ENCODE measurements at regions not wholly inside any gene's neighbourhood (a gene's known extent, or its start where the extent isn't known, plus 50 kb on each side); places are given as distances from the start of the nearest gene placed in this dataset.
"Not testable (repeated sequence)": the region's sequence is repeated elsewhere in the genome, so short reads cannot be mapped to it uniquely, and the experiment has no call there.

GRCh38 chr4:127007305-127007704 lies 625.5 kb upstream of the INTU start:
- Histone ChIP-seq H3K4me1 (ENCODE audit: insufficient read depth, insufficient read length) (no peaks in the 10 kb centered on the region), H3K27me3 (ENCODE audit: insufficient read depth, insufficient read length) (no peaks in the 10 kb centered on the region), H3K36me3 (ENCODE audit: insufficient read depth, insufficient read length, low read length) (no peaks in the 10 kb centered on the region), H3K9me3 (ENCODE audit: insufficient read depth, low read length) (no peaks in the 10 kb centered on the region), H3K4me3 (ENCODE audit: insufficient read length, low read depth) (no peak overlapping the region), H3K9ac (ENCODE audit: insufficient read length, low read depth) (no peak overlapping the region)
- no peak for DNase-seq (ENCODE audit: low read depth, low spot score)
- no peak for TF ChIP-seq YY1 (IDR thresholded peaks at IDR 0.05; ENCODE audit: insufficient read depth, insufficient read length)
- TF ChIP-seq SUZ12 (IDR thresholded peaks at IDR 0.05; ENCODE audit: extremely low read depth, insufficient read depth, insufficient read length): no peak

GRCh38 chr4:127012549-127012948 lies 620.2 kb upstream of the INTU start:
- no peak for DNase-seq (ENCODE audit: low read depth, low spot score)
- Histone ChIP-seq H3K9me3 (ENCODE audit: insufficient read depth, low read length) (no peaks in the 10 kb centered on the region), H3K36me3 (ENCODE audit: insufficient read depth, insufficient read length, low read length) (no peaks in the 10 kb centered on the region), H3K27me3 (ENCODE audit: insufficient read depth, insufficient read length) (no peaks in the 10 kb centered on the region), H3K4me3 (ENCODE audit: insufficient read length, low read depth) (no peak overlapping the region), H3K4me1 (ENCODE audit: insufficient read depth, insufficient read length) (no peaks in the 10 kb centered on the region), H3K9ac (ENCODE audit: insufficient read length, low read depth) (no peak overlapping the region)
- TF ChIP-seq YY1 (IDR thresholded peaks at IDR 0.05; ENCODE audit: insufficient read depth, insufficient read length): no peak
- TF ChIP-seq ZNF274 (IDR thresholded peaks at IDR 0.05; ENCODE audit: low read depth, low read length): no peak
- TF ChIP-seq SUZ12 (IDR thresholded peaks at IDR 0.05; ENCODE audit: extremely low read depth, insufficient read depth, insufficient read length): no peak

- Histone ChIP-seq H3K9me3 (ENCODE audit: insufficient read depth, low read length) (no peaks in the 10 kb centered on the region), H3K36me3 (ENCODE audit: insufficient read depth, insufficient read length, low read length) (no peaks in the 10 kb centered on the region), H3K27me3 (ENCODE audit: insufficient read depth, insufficient read length) (no peaks in the 10 kb centered on the region), H3K9ac (ENCODE audit: insufficient read length, low read depth) (no peak overlapping the region), H3K4me1 (ENCODE audit: insufficient read depth, insufficient read length) (no peaks in the 10 kb centered on the region), H3K4me3 (ENCODE audit: insufficient read length, low read depth) (no peak overlapping the region)
- no peak for DNase-seq (ENCODE audit: low read depth, low spot score)
- TF ChIP-seq ZNF274 (IDR thresholded peaks at IDR 0.05; ENCODE audit: low read depth, low read length): no peak
- TF ChIP-seq SUZ12 (IDR thresholded peaks at IDR 0.05; ENCODE audit: extremely low read depth, insufficient read depth, insufficient read length): no peak
- TF ChIP-seq YY1 (IDR thresholded peaks at IDR 0.05; ENCODE audit: insufficient read depth, insufficient read length): no peak
These were observed 617.1 kb upstream of the INTU start for GRCh38 chr4:127015667-127016117.

GRCh38 chr4:127018381-127018780 lies 614.4 kb upstream of the INTU start:
- H3K9me3 ChIP-seq (ENCODE audit: insufficient read depth, low read length): no peaks in the 10 kb centered on the region
- H3K4me3 ChIP-seq (ENCODE audit: insufficient read length, low read depth): no peak overlapping the region
- H3K9ac ChIP-seq (ENCODE audit: insufficient read length, low read depth): no peak overlapping the region
- H3K27me3 ChIP-seq (ENCODE audit: insufficient read depth, insufficient read length): no peaks in the 10 kb centered on the region
- H3K36me3 ChIP-seq (ENCODE audit: insufficient read depth, insufficient read length, low read length): no peaks in the 10 kb centered on the region
- no peak for DNase-seq (ENCODE audit: low read depth, low spot score)
- no peaks in the 10 kb centered on the region for H3K4me1 ChIP-seq (ENCODE audit: insufficient read depth, insufficient read length)
- TF ChIP-seq SUZ12 (IDR thresholded peaks at IDR 0.05; ENCODE audit: extremely low read depth, insufficient read depth, insufficient read length) (no peak), ZNF274 (IDR thresholded peaks at IDR 0.05; ENCODE audit: low read depth, low read length) (no peak), YY1 (IDR thresholded peaks at IDR 0.05; ENCODE audit: insufficient read depth, insufficient read length) (no peak)

- not testable (repeated sequence) for H3K4me1 ChIP-seq (ENCODE audit: insufficient read depth, insufficient read length); H3K9ac ChIP-seq (ENCODE audit: insufficient read length, low read depth); H3K9me3 ChIP-seq (ENCODE audit: insufficient read depth, low read length); H3K36me3 ChIP-seq (ENCODE audit: insufficient read depth, insufficient read length, low read length); H3K27me3 ChIP-seq (ENCODE audit: insufficient read depth, insufficient read length); H3K4me3 ChIP-seq (ENCODE audit: insufficient read length, low read depth); DNase-seq (ENCODE audit: low read depth, low spot score)
These were observed 611.9 kb upstream of the INTU start for GRCh38 chr4:127020831-127021230.

GRCh38 chr4:127036296-127036695 lies 596.5 kb upstream of the INTU start:
- H3K9ac ChIP-seq (ENCODE audit: insufficient read length, low read depth): no peak overlapping the region
- no peak for DNase-seq (ENCODE audit: low read depth, low spot score)
- no peak overlapping the region for H3K4me3 ChIP-seq (ENCODE audit: insufficient read length, low read depth)
- no peaks in the 10 kb centered on the region for H3K36me3 ChIP-seq (ENCODE audit: insufficient read depth, insufficient read length, low read length)
- H3K9me3 ChIP-seq (ENCODE audit: insufficient read depth, low read length): no peaks in the 10 kb centered on the region
- no peak for TF ChIP-seq ZNF274 (IDR thresholded peaks at IDR 0.05; ENCODE audit: low read depth, low read length)
- no peak for TF ChIP-seq SUZ12 (IDR thresholded peaks at IDR 0.05; ENCODE audit: extremely low read depth, insufficient read depth, insufficient read length)
- TF ChIP-seq YY1 (IDR thresholded peaks at IDR 0.05; ENCODE audit: insufficient read depth, insufficient read length): no peak
- H3K27me3 ChIP-seq (ENCODE audit: insufficient read depth, insufficient read length): no peaks in the 10 kb centered on the region
- H3K4me1 ChIP-seq (ENCODE audit: insufficient read depth, insufficient read length): no peaks in the 10 kb centered on the region

GRCh38 chr4:127045861-127046260 lies 586.9 kb upstream of the INTU start:
- DNase-seq (ENCODE audit: low read depth, low spot score): no peak
- Histone ChIP-seq H3K9ac (ENCODE audit: insufficient read length, low read depth) (no peak overlapping the region), H3K36me3 (ENCODE audit: insufficient read depth, insufficient read length, low read length) (no peaks in the 10 kb centered on the region), H3K4me1 (ENCODE audit: insufficient read depth, insufficient read length) (no peaks in the 10 kb centered on the region), H3K9me3 (ENCODE audit: insufficient read depth, low read length) (no peaks in the 10 kb centered on the region), H3K27me3 (ENCODE audit: insufficient read depth, insufficient read length) (no peaks in the 10 kb centered on the region), H3K4me3 (ENCODE audit: insufficient read length, low read depth) (no peak overlapping the region)
- TF ChIP-seq YY1 (IDR thresholded peaks at IDR 0.05; ENCODE audit: insufficient read depth, insufficient read length) (no peak), SUZ12 (IDR thresholded peaks at IDR 0.05; ENCODE audit: extremely low read depth, insufficient read depth, insufficient read length) (no peak), ZNF274 (IDR thresholded peaks at IDR 0.05; ENCODE audit: low read depth, low read length) (no peak)

- no peak overlapping the region for H3K9ac ChIP-seq (ENCODE audit: insufficient read length, low read depth)
- no peaks in the 10 kb centered on the region for H3K27me3 ChIP-seq (ENCODE audit: insufficient read depth, insufficient read length)
- no peak for TF ChIP-seq YY1 (IDR thresholded peaks at IDR 0.05; ENCODE audit: insufficient read depth, insufficient read length)
- TF ChIP-seq ZNF274 (IDR thresholded peaks at IDR 0.05; ENCODE audit: low read depth, low read length): no peak
- no peak for TF ChIP-seq SUZ12 (IDR thresholded peaks at IDR 0.05; ENCODE audit: extremely low read depth, insufficient read depth, insufficient read length)
- H3K4me3 ChIP-seq (ENCODE audit: insufficient read length, low read depth): no peak overlapping the region
- H3K36me3 ChIP-seq (ENCODE audit: insufficient read depth, insufficient read length, low read length): no peaks in the 10 kb centered on the region
- no peaks in the 10 kb centered on the region for H3K4me1 ChIP-seq (ENCODE audit: insufficient read depth, insufficient read length)
- H3K9me3 ChIP-seq (ENCODE audit: insufficient read depth, low read length): no peaks in the 10 kb centered on the region
- no peak for DNase-seq (ENCODE audit: low read depth, low spot score)
These were observed 584.8 kb upstream of the INTU start for GRCh38 chr4:127047930-127048329.
